ENCODE measurements at regions not wholly inside any gene's neighbourhood (a gene's known extent, or its start where the extent isn't known, plus 50 kb on each side); places are given as distances from the start of the nearest gene placed in this dataset.

DNA sequence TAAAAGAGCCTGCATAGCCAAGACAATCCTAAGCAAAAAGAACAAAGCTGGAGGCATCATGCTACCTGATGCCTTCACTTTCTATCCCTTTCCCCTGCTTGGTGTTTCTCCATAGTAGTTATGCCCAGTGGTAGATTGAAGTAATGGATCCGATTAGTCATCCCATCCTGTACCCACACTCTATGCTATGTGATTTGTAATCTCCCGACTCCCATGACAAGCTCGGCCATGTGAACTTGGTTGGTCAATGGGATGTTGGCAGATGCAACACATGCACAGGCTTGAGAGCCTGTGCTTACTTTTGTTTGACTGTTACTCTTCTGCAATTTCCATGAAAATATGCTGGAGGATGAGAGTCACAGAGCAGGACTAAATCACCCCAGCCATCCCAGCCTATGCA, 334.9 kb upstream of the DPH6 start:
- no peaks in the 10 kb centered on the region for H3K4me1 ChIP-seq
- ATAC-seq (no peak), DNase-seq (ENCODE audit: low read depth in 1 of 2, low spot score in 1 of 2) (no peak), FAIRE-seq (no peak)
- H3K9me3 ChIP-seq: no peaks in the 10 kb centered on the region
- no peak for TF ChIP-seq FOSL2 (IDR thresholded peaks at IDR 0.05)
- no peak for TF ChIP-seq FOSL2 (CRISPR knock-in tag; IDR thresholded peaks at IDR 0.05)
- TF ChIP-seq, protein P1, sequence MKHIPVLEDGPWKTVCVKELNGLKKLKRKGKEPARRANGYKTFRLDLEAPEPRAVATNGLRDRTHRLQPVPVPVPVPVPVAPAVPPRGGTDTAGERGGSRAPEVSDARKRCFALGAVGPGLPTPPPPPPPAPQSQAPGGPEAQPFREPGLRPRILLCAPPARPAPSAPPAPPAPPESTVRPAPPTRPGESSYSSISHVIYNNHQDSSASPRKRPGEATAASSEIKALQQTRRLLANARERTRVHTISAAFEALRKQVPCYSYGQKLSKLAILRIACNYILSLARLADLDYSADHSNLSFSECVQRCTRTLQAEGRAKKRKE (CRISPR knock-in tag; IDR thresholded peaks at IDR 0.05; ENCODE audit: low read depth): no peak
- TF ChIP-seq HDAC2 (IDR thresholded peaks at IDR 0.05): no peak
- ChIA-PET CTCF (no interaction called here), POLR2A (no interaction called here)
- 91% methylated on average over 3 of the region's 3 CpGs for WGBS (ENCODE audit: missing lambda C conversion rate)
- H3K27ac ChIP-seq: no peak overlapping the region
- H3K4me2 ChIP-seq: no peak overlapping the region
- no peak overlapping the region for H3K4me3 ChIP-seq

DNA sequence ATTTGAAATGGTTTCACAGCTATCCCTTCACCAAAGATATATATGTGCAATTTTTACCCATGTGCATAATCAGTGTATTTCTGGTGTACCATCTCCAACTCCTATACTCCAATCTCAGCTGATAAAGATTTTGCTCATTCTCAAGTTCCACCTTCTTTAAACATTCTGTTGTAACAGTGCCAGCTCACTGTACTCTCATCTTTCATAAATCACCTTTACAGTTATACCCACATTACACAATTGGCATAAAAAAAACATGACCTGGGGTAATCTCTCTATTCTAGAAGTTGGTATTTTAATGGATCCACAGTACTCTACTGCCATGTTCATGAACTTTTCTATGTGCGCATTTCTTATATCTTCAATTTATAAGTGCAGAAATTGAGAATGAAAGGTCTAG, 339.9 kb upstream of the DPH6 start:
- no peak overlapping the region for H3K4me2 ChIP-seq
- CTCF ChIA-PET: no interaction called here
- H3K27ac ChIP-seq: no peak overlapping the region
- TF ChIP-seq TFCP2L1 (CRISPR knock-in tag; IDR thresholded peaks at IDR 0.05): no peak
- TF ChIP-seq, protein P2, sequence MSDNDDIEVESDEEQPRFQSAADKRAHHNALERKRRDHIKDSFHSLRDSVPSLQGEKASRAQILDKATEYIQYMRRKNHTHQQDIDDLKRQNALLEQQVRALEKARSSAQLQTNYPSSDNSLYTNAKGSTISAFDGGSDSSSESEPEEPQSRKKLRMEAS (IDR thresholded peaks at IDR 0.05): no peak
- no peak for TF ChIP-seq HEYL (CRISPR knock-in tag; IDR thresholded peaks at IDR 0.05)
- TF ChIP-seq, protein P1 (CRISPR knock-in tag; IDR thresholded peaks at IDR 0.05; ENCODE audit: low read depth): no peak
- TF ChIP-seq CHD2 (IDR thresholded peaks at IDR 0.05; ENCODE audit: low read length, partially characterized antibody): no peak
- TF ChIP-seq JUNB (IDR thresholded peaks at IDR 0.05): no peak
- no peak for TF ChIP-seq GATA3 (IDR thresholded peaks at IDR 0.05; ENCODE audit: borderline replicate concordance)
- TF ChIP-seq, protein P3, sequence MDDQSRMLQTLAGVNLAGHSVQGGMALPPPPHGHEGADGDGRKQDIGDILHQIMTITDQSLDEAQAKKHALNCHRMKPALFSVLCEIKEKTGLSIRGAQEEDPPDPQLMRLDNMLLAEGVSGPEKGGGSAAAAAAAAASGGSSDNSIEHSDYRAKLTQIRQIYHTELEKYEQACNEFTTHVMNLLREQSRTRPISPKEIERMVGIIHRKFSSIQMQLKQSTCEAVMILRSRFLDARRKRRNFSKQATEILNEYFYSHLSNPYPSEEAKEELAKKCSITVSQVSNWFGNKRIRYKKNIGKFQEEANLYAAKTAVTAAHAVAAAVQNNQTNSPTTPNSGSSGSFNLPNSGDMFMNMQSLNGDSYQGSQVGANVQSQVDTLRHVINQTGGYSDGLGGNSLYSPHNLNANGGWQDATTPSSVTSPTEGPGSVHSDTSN (IDR thresholded peaks at IDR 0.05): no peak
- no peak for DNase-seq (ENCODE audit: low read depth in 1 of 2, low spot score in 1 of 2)
- no peak overlapping the region for H3K4me3 ChIP-seq
- H3K4me1 ChIP-seq: no peaks in the 10 kb centered on the region
- 97% methylated on average over 1 of the region's 1 CpG for WGBS (ENCODE audit: missing lambda C conversion rate)
- ATAC-seq: no peak
- no peaks in the 10 kb centered on the region for H3K9me3 ChIP-seq
- FAIRE-seq: no peak
- POLR2A ChIA-PET: no interaction called here

- H3K4me2 ChIP-seq: no peak overlapping the region
- H3K27ac ChIP-seq: no peak overlapping the region
- ChIA-PET POLR2A (no interaction called here), CTCF (no interaction called here)
- no peak overlapping the region for H3K4me3 ChIP-seq
- no peaks in the 10 kb centered on the region for H3K9me3 ChIP-seq
- TF ChIP-seq ESRRA (IDR thresholded peaks at IDR 0.05; ENCODE audit: borderline replicate concordance, low read length) (no peak), RFX5 (IDR thresholded peaks at IDR 0.05) (no peak), GATA3 (IDR thresholded peaks at IDR 0.05; ENCODE audit: borderline replicate concordance) (no peak), JUN (IDR thresholded peaks at IDR 0.05) (no peak), ELK1 (IDR thresholded peaks at IDR 0.05; ENCODE audit: low read depth, low read length) (no peak), FOSB (CRISPR knock-in tag; IDR thresholded peaks at IDR 0.05) (no peak)
- TF ChIP-seq, protein P1 (CRISPR knock-in tag; IDR thresholded peaks at IDR 0.05; ENCODE audit: low read depth): no peak
- no peak for ATAC-seq
- H3K4me1 ChIP-seq: no peaks in the 10 kb centered on the region
- DNase-seq (ENCODE audit: low read depth in 1 of 2, low spot score in 1 of 2): no peak
- FAIRE-seq: no peak
Observed at GRCh38 chr15:35886765-35887164, 340.8 kb upstream of the DPH6 start.

- Histone ChIP-seq H3K4me1 (no peaks in the 10 kb centered on the region), H3K4me2 (no peak overlapping the region), H3K4me3 (no peak overlapping the region), H3K27ac (no peak overlapping the region), H3K9me3 (no peaks in the 10 kb centered on the region)
- DNase-seq (ENCODE audit: low read depth in 1 of 2, low spot score in 1 of 2) (no peak), ATAC-seq (no peak), FAIRE-seq (no peak)
- WGBS (ENCODE audit: missing lambda C conversion rate): 44% methylated on average over 1 of the region's 1 CpG
- CTCF ChIA-PET: interaction anchor here (0.6 kb wide), 1 partner anchor 871 kb away, joined by 3 read pairs; no protein-coding TSS in a partner anchor
- POLR2A ChIA-PET: no interaction called here
- no peak for TF ChIP-seq FOSB (CRISPR knock-in tag; IDR thresholded peaks at IDR 0.05)
- no peak for TF ChIP-seq POLR2A (IDR thresholded peaks at IDR 0.05; ENCODE audit: low read length)
- TF ChIP-seq NFE2L2 (conservative IDR thresholded peaks at IDR 0.05; ENCODE audit: low read length): no peak
- no peak for TF ChIP-seq CTCF (IDR thresholded peaks at IDR 0.05)
- no peak for TF ChIP-seq SMC3 (IDR thresholded peaks at IDR 0.05)
- TF ChIP-seq ZC3H11A (IDR thresholded peaks at IDR 0.05): no peak
- no peak for TF ChIP-seq TP53 (CRISPR knock-in tag; IDR thresholded peaks at IDR 0.05)
- TF ChIP-seq, protein P2 (IDR thresholded peaks at IDR 0.05): no peak
- TF ChIP-seq GATA3 (IDR thresholded peaks at IDR 0.05; ENCODE audit: borderline replicate concordance): no peak
- no peak for TF ChIP-seq JUN (IDR thresholded peaks at IDR 0.05)
- TF ChIP-seq EHF (CRISPR knock-in tag; IDR thresholded peaks at IDR 0.05): no peak
Observed at GRCh38 chr15:35888815-35889214, 342.9 kb upstream of the DPH6 start.
